LNCaP clone FGC (cell line): ENCODE measurements at regions not wholly inside any gene's neighbourhood (a gene's known extent, or its start where the extent isn't known, plus 50 kb on each side); places are given as distances from the start of the nearest gene placed in this dataset.

ENCODE experiments used
- DNase-seq: peaks from one replicate; pipeline ENCODE4 v3.0.0-alpha.2; 2011; ENCODE audit warnings: low read depth
- H3K4me3 ChIP-seq: 2 replicates; pipeline ENCODE4 v1.5.1; 2011; ENCODE audit warnings: mild to moderate bottlenecking, low read depth, low read length, control low read depth
- TF ChIP-seq, protein P1 (sequence below): IDR thresholded peaks from 2 replicates; pipeline ENCODE4 v1.5.1; 2012; ENCODE audit warnings: mild to moderate bottlenecking; ENCODE audit not compliant: control insufficient read depth, insufficient read depth; ENCODE audit errors: extremely low read depth

- no peak overlapping the region for H3K4me3 ChIP-seq
- TF ChIP-seq, protein P1, sequence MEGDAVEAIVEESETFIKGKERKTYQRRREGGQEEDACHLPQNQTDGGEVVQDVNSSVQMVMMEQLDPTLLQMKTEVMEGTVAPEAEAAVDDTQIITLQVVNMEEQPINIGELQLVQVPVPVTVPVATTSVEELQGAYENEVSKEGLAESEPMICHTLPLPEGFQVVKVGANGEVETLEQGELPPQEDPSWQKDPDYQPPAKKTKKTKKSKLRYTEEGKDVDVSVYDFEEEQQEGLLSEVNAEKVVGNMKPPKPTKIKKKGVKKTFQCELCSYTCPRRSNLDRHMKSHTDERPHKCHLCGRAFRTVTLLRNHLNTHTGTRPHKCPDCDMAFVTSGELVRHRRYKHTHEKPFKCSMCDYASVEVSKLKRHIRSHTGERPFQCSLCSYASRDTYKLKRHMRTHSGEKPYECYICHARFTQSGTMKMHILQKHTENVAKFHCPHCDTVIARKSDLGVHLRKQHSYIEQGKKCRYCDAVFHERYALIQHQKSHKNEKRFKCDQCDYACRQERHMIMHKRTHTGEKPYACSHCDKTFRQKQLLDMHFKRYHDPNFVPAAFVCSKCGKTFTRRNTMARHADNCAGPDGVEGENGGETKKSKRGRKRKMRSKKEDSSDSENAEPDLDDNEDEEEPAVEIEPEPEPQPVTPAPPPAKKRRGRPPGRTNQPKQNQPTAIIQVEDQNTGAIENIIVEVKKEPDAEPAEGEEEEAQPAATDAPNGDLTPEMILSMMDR, result no peak
Observed at GRCh38 chr16:27736431-27736830, 186.5 kb downstream of the KATNIP start.

DNA sequence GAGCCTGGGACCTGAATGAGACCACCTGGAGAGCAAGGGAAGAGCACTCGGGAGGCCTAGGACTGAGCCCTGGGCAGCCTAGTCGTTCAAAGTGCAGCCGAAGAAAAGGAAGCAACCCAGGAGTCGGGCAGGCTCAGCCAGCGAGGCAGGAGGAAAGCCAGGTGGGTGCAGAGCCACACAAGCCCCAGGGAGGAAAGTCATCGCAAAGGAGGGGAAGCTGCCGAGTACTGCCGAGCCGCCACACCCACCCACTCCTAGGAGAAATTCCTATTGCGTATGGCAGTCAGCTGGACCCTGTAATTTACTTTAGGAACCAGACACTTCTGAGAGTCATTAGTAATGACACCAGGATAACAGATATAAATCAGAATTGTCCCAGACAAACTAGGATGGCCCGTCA is 187.6 kb downstream of the KATNIP start:
- TF ChIP-seq, protein P1, result no peak

More at GRCh38 chr16:27736431-27736830, 186.5 kb downstream of the KATNIP start:
- DNase-seq, result no peak

More for the DNA sequence above, 187.6 kb downstream of the KATNIP start:
- no peak for DNase-seq
- no peak overlapping the region for H3K4me3 ChIP-seq
